Smooth muscle cell (in vitro differentiated cells): ENCODE measurements at regions not wholly inside any gene's neighbourhood (a gene's known extent, or its start where the extent isn't known, plus 50 kb on each side); places are given as distances from the start of the nearest gene placed in this dataset.

Experiments used
- DNase-seq: peaks from one replicate; lab custom pipeline; 2025; ENCODE audit not compliant: unreplicated experiment; lab: John Stamatoyannopoulos, UW
- H2AFZ ChIP-seq: fragments of 200-600 bp; sonication (generic); 2 replicates; pipeline ENCODE4 v1.6.0; 2016; ENCODE audit warnings: antibody characterized with exemption, low read depth, mild to moderate bottlenecking
- H3F3A ChIP-seq: fragments of 200-600 bp; sonication (generic); 2 replicates; pipeline ENCODE4 v1.6.0; 2017; ENCODE audit warnings: antibody characterized with exemption, low read depth
- H3K27ac ChIP-seq: fragments of 200-600 bp; sonication (generic); 2 replicates; pipeline ENCODE4 v1.5.1; 2016; ENCODE audit warnings: low read depth, mild to moderate bottlenecking
- H3K27me3 ChIP-seq: fragments of 200-600 bp; sonication (generic); 2 replicates; pipeline ENCODE4 v1.6.1; 2016; ENCODE audit warnings: low read depth, mild to moderate bottlenecking
- H3K36me3 ChIP-seq: fragments of 200-600 bp; sonication (generic); 2 replicates; pipeline ENCODE4 v1.5.1; 2016; ENCODE audit warnings: low read depth
- H3K4me1 ChIP-seq: fragments of 200-600 bp; sonication (generic); 2 replicates; pipeline ENCODE4 v1.5.1; 2016; ENCODE audit warnings: low read depth
- H3K4me2 ChIP-seq: fragments of 200-600 bp; sonication (generic); 2 replicates; pipeline ENCODE4 v1.6.0; 2016; ENCODE audit warnings: mild to moderate bottlenecking
- H3K4me3 ChIP-seq: fragments of 200-600 bp; sonication (generic); 2 replicates; pipeline ENCODE4 v1.5.1; 2016; ENCODE audit warnings: mild to moderate bottlenecking
- H3K79me2 ChIP-seq: fragments of 200-600 bp; sonication (generic); 2 replicates; pipeline ENCODE4 v1.6.0; 2016; ENCODE audit warnings: low read depth, mild to moderate bottlenecking
- H3K9ac ChIP-seq: fragments of 200-600 bp; sonication (generic); 2 replicates; pipeline ENCODE4 v1.6.0; 2016; ENCODE audit warnings: low read depth
- H3K9me3 ChIP-seq: fragments of 200-600 bp; sonication (generic); replicated peaks from 2 replicates; pipeline ENCODE4 v1.5.1; 2016; ENCODE audit warnings: low read depth
- H4K20me1 ChIP-seq: fragments of 200-600 bp; sonication (generic); 2 replicates; pipeline ENCODE4 v1.6.0; 2016; ENCODE audit warnings: low read depth
- CTCF ChIP-seq: fragments of 200-600 bp; sonication (generic); IDR thresholded peaks from 2 replicates; pipeline ENCODE4 v1.5.1; 2017; ENCODE audit warnings: borderline replicate concordance, mild to moderate bottlenecking, antibody characterized with exemption; ENCODE audit not compliant: insufficient read depth, poor library complexity, severe bottlenecking
- WGBS: methylation state at CpG from one replicate; pipeline ENCODE4 v1.1.7; 2016; ENCODE audit warnings: low lambda C conversion rate; 5-methylcytosine and 5-hydroxymethylcytosine counted together

- Histone ChIP-seq H4K20me1 (no peaks in the 10 kb centered on the region), H3K36me3 (no peaks in the 10 kb centered on the region), H2AFZ (no peak overlapping the region), H3F3A (no peaks in the 10 kb centered on the region), H3K4me2 (no peak overlapping the region), H3K9ac (no peak overlapping the region), H3K27me3 (no peaks in the 10 kb centered on the region), H3K4me3 (no peak overlapping the region), H3K4me1 (no peaks in the 10 kb centered on the region), H3K27ac (no peak overlapping the region), H3K9me3 (no peaks in the 10 kb centered on the region), H3K79me2 (no peaks in the 10 kb centered on the region)
- TF ChIP-seq CTCF: no peak
- DNase-seq: no peak
- 79% methylated on average over 8 of the region's 8 CpGs for WGBS
Measured at GRCh38 chrX:9087271-9088040, 53.5 kb upstream of the FAM9B start.

GRCh38 chrX:9088896-9089295 lies 55.0 kb upstream of the FAM9B start:
- Histone ChIP-seq H3K4me3 (no peak overlapping the region), H3K27ac (no peak overlapping the region), H3K4me2 (no peak overlapping the region), H3K9ac (no peak overlapping the region), H3K79me2 (no peaks in the 10 kb centered on the region), H3K4me1 (no peaks in the 10 kb centered on the region), H3K9me3 (no peaks in the 10 kb centered on the region), H3K27me3 (no peaks in the 10 kb centered on the region), H4K20me1 (no peaks in the 10 kb centered on the region), H3F3A (no peaks in the 10 kb centered on the region), H2AFZ (no peak overlapping the region), H3K36me3 (no peaks in the 10 kb centered on the region)
- 73% methylated on average over 2 of the region's 2 CpGs for WGBS
- no peak for DNase-seq
- TF ChIP-seq CTCF: no peak

GRCh38 chrX:9090766-9091165 lies 56.8 kb upstream of the FAM9B start:
- WGBS: 69% methylated on average over 1 of the region's 1 CpG

More at GRCh38 chrX:9090766-9091165, 56.8 kb upstream of the FAM9B start:
- Histone ChIP-seq H3K4me1 (no peaks in the 10 kb centered on the region), H3K4me2 (no peak overlapping the region), H3K27me3 (no peaks in the 10 kb centered on the region), H3K79me2 (no peaks in the 10 kb centered on the region), H3K27ac (no peak overlapping the region), H3K9me3 (no peaks in the 10 kb centered on the region), H3F3A (no peaks in the 10 kb centered on the region), H3K9ac (no peak overlapping the region), H3K4me3 (no peak overlapping the region), H3K36me3 (no peaks in the 10 kb centered on the region), H4K20me1 (no peaks in the 10 kb centered on the region), H2AFZ (no peak overlapping the region)
- TF ChIP-seq CTCF: no peak
- no peak for DNase-seq
